Glutamatergic neuron (in vitro differentiated cells): ENCODE measurements at regions not wholly inside any gene's neighbourhood (a gene's known extent, or its start where the extent isn't known, plus 50 kb on each side); places are given as distances from the start of the nearest gene placed in this dataset.

Experiments
- DNase-seq: peaks from one replicate; pipeline ENCODE4 v3.0.0; 2022
- H3K27ac Mint-ChIP-seq: one replicate; pipeline ENCODE4 v1.8.0; 2020; ENCODE audit warnings: mild to moderate bottlenecking, mixed read lengths, inconsistent platforms; ENCODE audit not compliant: unreplicated experiment
- H3K27me3 Mint-ChIP-seq: one replicate; pipeline ENCODE4 v1.8.0; 2020; ENCODE audit warnings: mild to moderate bottlenecking, moderate library complexity, mixed read lengths, inconsistent platforms; ENCODE audit not compliant: unreplicated experiment
- H3K36me3 Mint-ChIP-seq: one replicate; pipeline ENCODE4 v1.8.0; 2020; ENCODE audit warnings: mild to moderate bottlenecking, mixed read lengths, inconsistent platforms; ENCODE audit not compliant: unreplicated experiment
- H3K4me1 Mint-ChIP-seq: one replicate; pipeline ENCODE4 v1.8.0; 2020; ENCODE audit warnings: mild to moderate bottlenecking, low read depth, mixed read lengths, inconsistent platforms; ENCODE audit not compliant: unreplicated experiment
- H3K4me3 Mint-ChIP-seq: one replicate; pipeline ENCODE4 v1.8.0; 2020; ENCODE audit warnings: mild to moderate bottlenecking, mixed read lengths, inconsistent platforms; ENCODE audit not compliant: unreplicated experiment
- H3K9me3 Mint-ChIP-seq: one replicate; pipeline ENCODE4 v1.8.0; 2020; ENCODE audit warnings: mild to moderate bottlenecking, moderate library complexity, mixed read lengths, inconsistent platforms; ENCODE audit not compliant: unreplicated experiment
- TF ChIP-seq, protein P1 (sequence below): fragments of 200-600 bp; sonication (generic); IDR thresholded peaks from one replicate; pipeline ENCODE4 v1.5.0; 2021; ENCODE audit not compliant: partially characterized antibody, unreplicated experiment

DNA sequence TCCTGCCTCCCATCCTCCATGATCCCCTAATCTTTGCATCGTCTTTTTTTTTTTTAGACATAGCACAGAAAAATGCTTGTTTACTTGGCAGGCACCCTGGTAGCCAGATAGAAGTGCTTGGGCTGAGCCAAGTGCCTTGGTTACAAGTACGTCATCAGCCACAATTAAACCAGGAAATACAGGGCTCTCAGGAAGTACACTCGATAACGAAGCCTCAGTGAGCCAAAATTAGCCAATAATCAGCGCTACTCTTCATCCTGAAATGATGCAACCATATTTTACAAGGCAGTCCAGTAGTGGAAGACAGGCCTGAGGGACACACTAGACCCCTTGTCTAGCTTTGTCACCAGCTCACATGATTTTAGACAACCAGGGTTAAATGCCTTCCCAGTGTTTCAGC, 194.0 kb upstream of the NBEA start:
- no peaks in the 10 kb centered on the region for H3K36me3 Mint-ChIP-seq
- no peak for DNase-seq
- no peaks in the 10 kb centered on the region for H3K27me3 Mint-ChIP-seq
- TF ChIP-seq, protein P1, sequence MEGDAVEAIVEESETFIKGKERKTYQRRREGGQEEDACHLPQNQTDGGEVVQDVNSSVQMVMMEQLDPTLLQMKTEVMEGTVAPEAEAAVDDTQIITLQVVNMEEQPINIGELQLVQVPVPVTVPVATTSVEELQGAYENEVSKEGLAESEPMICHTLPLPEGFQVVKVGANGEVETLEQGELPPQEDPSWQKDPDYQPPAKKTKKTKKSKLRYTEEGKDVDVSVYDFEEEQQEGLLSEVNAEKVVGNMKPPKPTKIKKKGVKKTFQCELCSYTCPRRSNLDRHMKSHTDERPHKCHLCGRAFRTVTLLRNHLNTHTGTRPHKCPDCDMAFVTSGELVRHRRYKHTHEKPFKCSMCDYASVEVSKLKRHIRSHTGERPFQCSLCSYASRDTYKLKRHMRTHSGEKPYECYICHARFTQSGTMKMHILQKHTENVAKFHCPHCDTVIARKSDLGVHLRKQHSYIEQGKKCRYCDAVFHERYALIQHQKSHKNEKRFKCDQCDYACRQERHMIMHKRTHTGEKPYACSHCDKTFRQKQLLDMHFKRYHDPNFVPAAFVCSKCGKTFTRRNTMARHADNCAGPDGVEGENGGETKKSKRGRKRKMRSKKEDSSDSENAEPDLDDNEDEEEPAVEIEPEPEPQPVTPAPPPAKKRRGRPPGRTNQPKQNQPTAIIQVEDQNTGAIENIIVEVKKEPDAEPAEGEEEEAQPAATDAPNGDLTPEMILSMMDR, result no peak
- H3K4me3 Mint-ChIP-seq, result no peak overlapping the region
- H3K27ac Mint-ChIP-seq, result no peak overlapping the region
- H3K9me3 Mint-ChIP-seq, result peaks cover 4% of the 10 kb centered on the region
- H3K4me1 Mint-ChIP-seq, result peaks cover 12% of the 10 kb centered on the region

DNA sequence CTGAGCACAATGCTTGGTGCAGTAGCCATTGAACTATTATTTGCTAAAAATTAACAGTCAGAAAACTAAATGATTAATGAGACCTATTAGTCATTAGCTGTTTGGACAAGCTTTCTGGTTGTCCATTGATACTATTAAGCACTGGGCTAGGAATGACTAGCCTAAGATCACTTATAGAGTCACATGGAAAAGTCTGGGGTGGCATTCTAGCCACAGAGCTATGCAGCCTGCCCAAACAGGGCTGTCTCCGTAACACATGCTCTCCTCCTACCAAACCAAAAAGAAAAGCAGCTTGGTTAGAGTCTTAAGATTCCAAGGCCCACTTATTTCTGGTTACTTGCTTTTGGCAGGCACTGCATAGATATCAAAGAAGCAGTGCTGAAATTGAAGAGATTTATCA, 193.5 kb upstream of the NBEA start:
- peaks cover 12% of the 10 kb centered on the region for H3K4me1 Mint-ChIP-seq
- H3K4me3 Mint-ChIP-seq, result no peak overlapping the region
- no peak overlapping the region for H3K27ac Mint-ChIP-seq
- no peaks in the 10 kb centered on the region for H3K36me3 Mint-ChIP-seq
- H3K9me3 Mint-ChIP-seq, result peaks cover 2% of the 10 kb centered on the region
- H3K27me3 Mint-ChIP-seq, result no peaks in the 10 kb centered on the region
- no peak for DNase-seq
- TF ChIP-seq, protein P1, result no peak

DNA sequence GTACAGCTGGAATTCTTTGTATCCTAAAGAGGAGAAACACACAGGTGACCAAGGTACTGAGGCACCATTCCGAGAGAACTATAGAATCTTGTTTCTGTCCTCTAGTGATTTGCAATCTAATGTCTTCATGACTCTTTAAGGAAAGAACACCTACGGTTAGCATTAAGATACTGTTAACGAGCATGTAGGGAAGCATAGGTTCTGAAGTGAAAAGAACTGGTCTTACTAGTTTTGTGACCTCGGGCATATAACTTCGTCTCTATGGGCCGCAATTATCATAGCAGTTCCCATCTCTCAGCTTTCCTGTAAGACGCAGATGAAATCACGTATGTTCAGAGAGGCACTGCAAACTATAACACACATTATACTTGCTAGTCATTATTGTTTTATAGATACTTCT, 193.0 kb upstream of the NBEA start:
- H3K27ac Mint-ChIP-seq, result no peak overlapping the region
- H3K27me3 Mint-ChIP-seq, result no peaks in the 10 kb centered on the region
- H3K9me3 Mint-ChIP-seq, result peaks cover 2% of the 10 kb centered on the region
- no peak overlapping the region for H3K4me3 Mint-ChIP-seq
- H3K36me3 Mint-ChIP-seq, result no peaks in the 10 kb centered on the region
- no peak for DNase-seq
- H3K4me1 Mint-ChIP-seq, result peaks cover 12% of the 10 kb centered on the region
- TF ChIP-seq, protein P1, result no peak

DNA sequence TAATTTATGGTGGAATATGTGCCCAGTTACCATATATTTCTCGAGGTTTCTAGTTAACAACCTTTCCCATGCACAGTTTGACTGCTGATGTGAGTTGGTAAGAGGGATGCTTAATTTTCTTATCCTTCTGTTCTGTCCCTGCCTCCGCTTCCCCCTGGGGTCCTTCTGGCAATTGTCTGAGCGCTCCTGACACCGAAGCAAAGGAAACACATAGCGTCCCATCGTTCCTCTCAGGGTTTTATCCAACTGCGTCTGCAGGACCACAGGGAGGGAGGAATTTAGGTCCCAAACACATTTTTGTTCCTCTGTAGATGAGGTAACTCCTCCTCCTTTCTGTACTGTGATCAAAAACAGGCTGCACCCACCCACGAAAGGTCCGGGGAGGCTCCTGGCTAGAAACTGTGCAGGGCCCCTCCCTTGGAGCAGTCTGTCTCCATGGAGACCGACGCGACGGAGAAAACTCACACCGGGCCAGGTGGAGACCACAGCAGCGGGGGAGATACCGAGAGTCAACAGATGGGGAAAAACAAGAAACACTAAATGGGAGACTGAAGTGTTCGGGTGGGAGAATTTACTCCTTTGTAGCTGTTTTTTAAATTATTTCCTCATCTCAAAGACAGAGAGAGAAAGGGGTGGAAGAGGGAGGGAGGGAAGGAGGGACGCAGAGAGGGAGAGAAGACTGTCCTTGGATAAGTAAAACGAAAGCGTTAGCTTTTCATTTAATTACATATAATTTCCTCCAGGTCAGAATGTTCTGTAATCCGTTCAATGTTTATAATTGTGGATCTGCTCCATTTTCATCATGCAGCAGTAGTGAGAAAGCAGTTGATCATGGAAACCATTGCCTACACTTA, 191.8 kb upstream of the NBEA start:
- Mint-ChIP-seq H3K4me3 (peak overlapping the region; percentile 87), H3K27ac (peak overlapping the region; percentile 35), H3K27me3 (no peaks in the 10 kb centered on the region), H3K4me1 (peaks cover 12% of the 10 kb centered on the region), H3K9me3 (peaks cover 2% of the 10 kb centered on the region), H3K36me3 (no peaks in the 10 kb centered on the region)
- TF ChIP-seq, protein P1, result no peak
- DNase-seq, result peak; percentile 27

DNA sequence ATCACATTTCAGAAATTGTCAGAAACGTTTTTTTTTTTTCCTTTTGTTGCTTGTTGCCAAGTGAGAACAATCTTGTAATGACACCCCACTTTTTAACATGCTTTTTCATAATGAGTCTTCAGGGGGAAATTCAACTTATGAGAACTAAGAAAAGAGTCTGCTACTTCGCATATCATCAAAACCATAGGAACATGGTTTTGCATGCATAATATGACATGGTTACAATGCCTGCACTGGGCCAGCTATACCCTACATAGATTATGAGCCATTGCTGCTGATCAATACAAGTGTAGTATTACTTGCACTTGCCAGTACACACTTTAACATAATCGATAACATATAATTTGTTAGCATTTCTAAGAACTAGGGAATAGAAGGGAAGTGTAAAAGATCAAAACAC, 191.0 kb upstream of the NBEA start:
- Mint-ChIP-seq H3K4me1 (peaks cover 12% of the 10 kb centered on the region), H3K4me3 (peak overlapping the region; percentile 87), H3K27ac (no peak overlapping the region)

More for the DNA sequence above, 191.0 kb upstream of the NBEA start:
- H3K36me3 Mint-ChIP-seq, result no peaks in the 10 kb centered on the region
- no peaks in the 10 kb centered on the region for H3K27me3 Mint-ChIP-seq
- TF ChIP-seq, protein P1, result no peak
- no peak for DNase-seq
- H3K9me3 Mint-ChIP-seq, result peaks cover 2% of the 10 kb centered on the region
